IPS-NIHi7 (cell line): ENCODE measurements at regions not wholly inside any gene's neighbourhood (a gene's known extent, or its start where the extent isn't known, plus 50 kb on each side); places are given as distances from the start of the nearest gene placed in this dataset.
"Not testable (repeated sequence)": the region's sequence is repeated elsewhere in the genome, so short reads cannot be mapped to it uniquely, and the experiment has no call there.

ENCODE experiments used
- DNase-seq: peaks from one replicate; pipeline ENCODE4 v3.0.0; 2012; ENCODE audit warnings: mixed read lengths; ENCODE audit errors: extremely low spot score

DNA sequence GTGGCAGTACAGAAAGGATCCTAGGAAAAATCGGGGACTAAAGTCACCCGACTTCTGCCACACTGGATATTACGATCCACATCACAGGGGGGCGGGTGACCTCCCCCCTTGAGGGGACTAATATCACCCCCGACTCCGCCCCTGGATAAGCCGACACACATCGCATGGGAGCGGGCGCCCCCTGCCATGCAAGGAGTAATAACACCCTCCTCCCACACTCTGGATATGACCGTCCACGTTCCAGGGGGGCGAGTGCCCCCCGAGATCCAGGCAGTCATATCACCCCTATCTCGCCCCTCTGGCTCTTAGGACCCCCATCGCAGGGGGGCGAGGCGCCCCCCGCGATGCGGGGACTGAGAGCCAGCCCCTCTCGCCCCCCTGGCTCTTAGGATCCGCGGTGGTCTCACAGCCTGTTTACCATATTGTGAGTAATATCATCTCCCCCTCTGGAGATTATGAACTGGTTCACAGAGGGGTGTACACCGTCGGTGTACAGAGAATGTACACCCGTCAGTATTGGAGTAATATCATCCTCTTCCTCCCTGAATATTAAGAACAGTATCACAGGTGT, 423.0 kb downstream of the DIRAS2 start:
- peak; percentile 73 for DNase-seq

DNA sequence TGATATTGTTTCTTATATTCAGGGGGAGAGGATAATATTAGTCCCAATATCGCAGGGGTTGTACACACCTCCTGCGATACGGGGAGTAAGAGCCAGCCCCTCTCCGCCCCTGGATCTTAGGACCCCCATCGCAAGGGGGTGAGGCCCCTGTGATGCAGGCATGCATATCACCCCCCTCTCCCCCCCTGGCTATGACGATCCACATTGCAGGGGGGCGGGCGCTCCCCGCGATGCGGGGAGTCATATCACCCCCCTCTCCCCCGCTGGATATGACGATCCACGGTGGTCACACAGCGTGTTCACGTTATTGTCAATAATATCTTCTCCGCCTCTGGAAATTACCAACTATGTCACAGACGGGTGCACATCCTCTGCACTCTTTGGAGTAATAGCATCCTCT, 420.7 kb downstream of the DIRAS2 start:
- DNase-seq: not testable (repeated sequence)

GRCh38 chr9:90226839-90227338, 415.7 kb downstream of the DIRAS2 start:
- not testable (repeated sequence) for DNase-seq

GRCh38 chr9:90233081-90233480, 409.5 kb downstream of the DIRAS2 start:
- DNase-seq: not testable (repeated sequence)

DNA sequence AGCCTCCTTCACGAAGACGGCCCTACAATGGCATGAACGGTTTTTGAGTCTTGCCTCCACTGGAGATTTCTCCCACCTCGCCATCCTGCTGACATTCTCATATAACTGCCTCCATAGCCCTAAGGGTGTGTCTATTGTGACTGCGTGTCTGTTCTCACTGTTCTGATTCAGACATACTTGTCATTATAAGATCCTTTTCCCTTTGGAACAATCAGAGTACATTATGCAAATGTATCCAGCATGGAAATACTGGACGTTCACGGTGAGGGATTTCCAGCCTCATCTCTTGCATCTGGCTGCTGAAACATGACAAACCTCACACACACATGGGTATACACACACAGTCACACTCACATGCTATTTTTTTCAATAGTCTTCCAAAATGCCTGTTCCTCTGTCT, 402.1 kb downstream of the DIRAS2 start:
- DNase-seq: no peak

DNA sequence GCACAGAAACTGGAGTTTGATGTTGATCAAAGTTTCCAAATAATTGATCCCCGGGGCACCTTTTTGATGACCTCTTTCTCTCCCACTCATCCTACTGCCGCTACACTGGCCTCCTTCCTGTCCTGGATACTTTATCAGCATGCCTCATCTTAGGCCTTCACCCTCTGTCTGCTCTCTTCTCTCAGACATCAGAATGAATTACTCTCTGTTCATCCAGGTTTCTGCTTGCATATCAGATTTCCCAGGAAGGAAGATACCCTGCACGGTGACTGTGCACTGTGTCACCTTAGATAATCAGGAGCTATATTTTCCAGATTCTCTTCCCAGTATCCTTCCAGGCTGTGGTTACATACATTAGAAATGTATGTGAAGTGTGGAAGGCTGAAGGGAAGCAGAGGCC, 397.0 kb downstream of the DIRAS2 start:
- DNase-seq: no peak

GRCh38 chr9:90249094-90249493, 393.5 kb downstream of the DIRAS2 start:
- DNase-seq: no peak

- no peak for DNase-seq
Observed at GRCh38 chr9:90251316-90251715, 391.3 kb downstream of the DIRAS2 start.

DNA sequence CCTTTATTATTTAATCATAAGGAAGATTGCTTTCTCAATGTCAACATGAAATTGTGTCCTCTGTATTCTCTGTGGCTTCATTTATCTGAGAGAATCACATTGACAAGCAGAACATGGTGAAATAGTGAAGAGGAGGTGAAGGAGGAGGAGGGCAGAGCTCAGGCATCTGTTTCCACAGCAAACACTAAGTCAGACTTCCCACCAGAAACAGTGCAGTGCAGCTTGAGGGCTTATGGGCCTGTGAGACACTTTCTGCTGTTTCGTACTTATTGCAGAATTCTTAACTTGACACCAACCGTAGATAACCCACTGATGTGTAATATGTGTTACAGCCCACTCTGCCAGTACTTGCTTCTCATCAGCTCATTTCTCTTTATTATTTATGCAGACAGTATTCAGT, 386.3 kb downstream of the DIRAS2 start:
- no peak for DNase-seq

GRCh38 chr9:90259311-90260246, 383.0 kb downstream of the DIRAS2 start:
- no peak for DNase-seq

- DNase-seq: no peak
Observed at GRCh38 chr9:90261698-90262097, 380.9 kb downstream of the DIRAS2 start.

DNA sequence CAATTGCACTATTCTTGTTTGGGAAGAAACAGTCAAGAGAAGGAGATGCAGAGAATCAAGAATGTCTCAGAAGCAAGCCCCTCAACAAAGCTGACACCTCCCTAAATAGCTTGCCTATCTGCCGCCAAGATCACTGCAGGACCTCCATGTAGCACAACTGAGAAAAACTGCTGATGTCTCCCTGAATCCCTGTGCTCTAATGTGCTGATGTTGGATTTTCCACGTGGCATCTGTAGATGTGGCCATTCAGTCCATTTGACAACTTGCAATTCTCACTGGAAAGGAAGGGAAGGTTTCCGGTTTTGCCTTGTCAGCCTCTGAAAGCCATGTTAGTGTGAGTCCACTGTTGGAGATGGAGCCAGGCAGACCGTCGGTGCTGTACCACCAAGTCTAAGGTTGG, 374.0 kb downstream of the DIRAS2 start:
- no peak for DNase-seq

GRCh38 chr9:90271707-90272106, 370.9 kb downstream of the DIRAS2 start:
- no peak for DNase-seq

DNA sequence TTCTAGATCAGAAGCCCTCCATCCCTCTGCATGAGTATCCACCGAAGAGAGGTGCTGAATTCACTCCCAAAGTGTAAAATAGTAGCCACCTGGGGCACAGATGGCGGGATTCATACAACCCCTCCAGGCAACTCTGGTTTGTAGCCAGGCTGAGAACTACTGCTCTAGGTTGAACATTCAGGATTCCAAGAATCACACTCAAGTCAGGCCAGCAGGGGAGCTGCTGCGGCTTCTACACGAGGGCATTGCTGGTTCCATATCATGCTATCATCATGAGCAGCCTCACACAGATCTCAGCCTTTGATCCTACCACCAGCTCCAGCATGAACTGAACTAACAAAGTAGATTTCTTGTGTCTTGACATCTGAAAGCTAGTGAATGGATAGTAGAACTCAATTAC, 367.9 kb downstream of the DIRAS2 start:
- peak; percentile 23 for DNase-seq

- no peak for DNase-seq
Observed at GRCh38 chr9:90285946-90286345, 356.7 kb downstream of the DIRAS2 start.

DNA sequence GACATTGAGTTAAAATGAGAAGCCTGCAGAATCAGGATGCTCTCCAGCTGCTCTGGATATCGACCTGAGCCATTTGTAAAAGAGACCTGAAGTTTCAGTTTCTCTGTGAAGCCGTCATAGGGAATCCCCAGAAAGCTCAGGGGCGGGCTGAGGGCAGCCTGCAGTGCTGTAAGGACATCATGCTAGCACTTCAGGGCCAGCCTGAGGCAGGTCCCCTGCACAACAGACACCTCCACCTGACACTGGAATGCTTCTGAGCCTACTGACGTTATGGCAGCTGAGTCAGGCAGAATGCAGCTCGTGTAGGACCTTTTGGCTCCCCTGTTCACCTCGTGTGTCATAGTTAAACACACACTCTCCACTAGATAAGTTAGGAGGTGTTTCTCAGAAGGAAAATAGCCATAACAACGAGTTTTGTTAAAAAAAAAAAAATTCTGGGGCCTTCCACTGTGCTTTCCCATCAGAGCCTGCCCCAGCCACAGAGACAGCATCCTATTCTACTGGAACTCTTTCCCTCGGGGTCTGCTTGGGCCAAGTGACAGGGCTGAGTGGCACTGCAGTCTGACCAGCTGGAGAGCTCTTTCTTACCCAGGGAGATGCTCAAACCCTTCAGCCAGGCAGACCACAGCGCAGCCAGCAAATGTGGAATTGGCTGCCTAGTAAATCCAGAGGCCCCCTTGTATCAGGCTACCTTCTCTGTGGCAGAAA, 354.9 kb downstream of the DIRAS2 start:
- no peak for DNase-seq

- no peak for DNase-seq
Observed at GRCh38 chr9:90288275-90288639, 354.4 kb downstream of the DIRAS2 start.

- no peak for DNase-seq
Observed at GRCh38 chr9:90290716-90291485, 351.7 kb downstream of the DIRAS2 start.

DNA sequence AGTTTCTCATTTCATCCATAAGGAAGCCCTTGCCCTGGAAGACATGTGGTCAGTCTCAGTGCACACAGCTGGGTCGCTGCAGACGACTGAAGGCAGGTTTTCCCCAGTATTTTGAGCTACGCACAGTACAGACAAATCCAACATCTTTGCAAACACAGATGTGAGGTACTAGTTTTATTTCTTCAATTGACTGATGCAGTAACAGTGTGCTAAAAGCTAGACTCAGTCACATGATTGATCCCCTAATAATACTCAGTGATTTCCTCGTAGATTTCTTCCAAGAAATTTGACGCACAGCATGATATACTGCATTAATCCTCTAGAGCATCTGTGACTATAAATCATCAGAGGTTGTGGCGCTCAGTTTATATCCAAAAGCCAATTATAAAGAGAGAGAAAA, 346.1 kb downstream of the DIRAS2 start:
- DNase-seq: no peak

DNA sequence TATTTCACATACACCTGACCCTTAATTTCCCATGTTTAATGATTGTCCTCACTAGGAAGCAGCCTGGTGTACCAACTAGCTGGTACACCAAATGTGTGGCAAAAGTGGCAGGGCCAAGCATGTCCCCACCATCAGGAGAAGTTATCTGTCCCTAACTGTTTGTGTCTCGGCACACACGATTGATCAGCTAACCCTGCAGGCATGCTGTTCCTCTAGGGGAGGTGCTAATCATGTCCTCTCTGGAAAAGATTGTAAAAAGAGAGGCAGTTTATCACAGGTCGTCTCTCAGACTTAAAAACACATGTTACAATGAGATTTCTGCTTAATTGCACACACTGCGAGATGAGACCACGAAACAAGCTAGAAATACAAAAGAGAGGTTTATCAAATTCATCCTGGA, 342.7 kb downstream of the DIRAS2 start:
- no peak for DNase-seq

GRCh38 chr9:90300611-90301276, 341.9 kb downstream of the DIRAS2 start:
- DNase-seq: no peak
